ENCODE measurements at regions not wholly inside any gene's neighbourhood (a gene's known extent, or its start where the extent isn't known, plus 50 kb on each side); places are given as distances from the start of the nearest gene placed in this dataset.
A peak's percentile ranks its signal among the peaks of the same experiment; 100 is the strongest.

- TF ChIP-seq ZFX (IDR thresholded peaks at IDR 0.05): no peak
- no peak for TF ChIP-seq CTCF (conservative IDR thresholded peaks at IDR 0.05)
- H3K27ac ChIP-seq: no peak overlapping the region
Observed at GRCh38 chr9:119500072-119500771, 131.0 kb upstream of the BRINP1 start.

GRCh38 chr9:119487118-119487827 lies 118.0 kb upstream of the BRINP1 start:
- H3K27ac ChIP-seq: no peak overlapping the region
- TF ChIP-seq ZFX (IDR thresholded peaks at IDR 0.05) (no peak), CTCF (conservative IDR thresholded peaks at IDR 0.05) (peak; percentile 31)

- no peak overlapping the region for H3K27ac ChIP-seq
- no peak for TF ChIP-seq CTCF (conservative IDR thresholded peaks at IDR 0.05)
- no peak for TF ChIP-seq ZFX (IDR thresholded peaks at IDR 0.05)
Observed at GRCh38 chr9:119483153-119483552, 113.9 kb upstream of the BRINP1 start.

- TF ChIP-seq ZFX (IDR thresholded peaks at IDR 0.05) (no peak), CTCF (conservative IDR thresholded peaks at IDR 0.05) (no peak)
- no peak overlapping the region for H3K27ac ChIP-seq
Observed at GRCh38 chr9:119477197-119477596, 108.0 kb upstream of the BRINP1 start.

- TF ChIP-seq ZFX (IDR thresholded peaks at IDR 0.05): no peak
Observed at GRCh38 chr9:119458068-119458467, 88.8 kb upstream of the BRINP1 start.

GRCh38 chr9:119453980-119454379 lies 84.7 kb upstream of the BRINP1 start:
- TF ChIP-seq CTCF (conservative IDR thresholded peaks at IDR 0.05) (no peak), ZFX (IDR thresholded peaks at IDR 0.05) (no peak)
- H3K27ac ChIP-seq: no peak overlapping the region

More at GRCh38 chr9:119458068-119458467, 88.8 kb upstream of the BRINP1 start:
- H3K27ac ChIP-seq: no peak overlapping the region

- TF ChIP-seq ZFX (IDR thresholded peaks at IDR 0.05) (no peak), CTCF (conservative IDR thresholded peaks at IDR 0.05) (no peak)
- H3K27ac ChIP-seq: no peak overlapping the region
Observed at GRCh38 chr9:119453490-119453911, 84.3 kb upstream of the BRINP1 start.
